ENCODE measurements at regions not wholly inside any gene's neighbourhood (a gene's known extent, or its start where the extent isn't known, plus 50 kb on each side); places are given as distances from the start of the nearest gene placed in this dataset.

- DNase-seq (ENCODE audit: low spot score), result no peak
These were observed 347.7 kb upstream of the POU3F1 start for GRCh38 chr1:38394303-38394702.

GRCh38 chr1:38392861-38393260, 346.3 kb upstream of the POU3F1 start:
- DNase-seq (ENCODE audit: low spot score), result no peak

- no peak for DNase-seq (ENCODE audit: low spot score)
These were observed 334.7 kb upstream of the POU3F1 start for GRCh38 chr1:38381256-38381655.

GRCh38 chr1:38376577-38376976, 330.0 kb upstream of the POU3F1 start:
- no peak for DNase-seq (ENCODE audit: low spot score)

GRCh38 chr1:38375035-38375434, 328.4 kb upstream of the POU3F1 start:
- DNase-seq (ENCODE audit: low spot score), result no peak

- DNase-seq (ENCODE audit: low spot score), result no peak
These were observed 324.9 kb upstream of the POU3F1 start for GRCh38 chr1:38371505-38371844.

- DNase-seq (ENCODE audit: low spot score), result no peak
These were observed 324.3 kb upstream of the POU3F1 start for GRCh38 chr1:38370716-38371504.

GRCh38 chr1:38365242-38365641, 318.6 kb upstream of the POU3F1 start:
- no peak for DNase-seq (ENCODE audit: low spot score)

GRCh38 chr1:38361566-38361965, 315.0 kb upstream of the POU3F1 start:
- DNase-seq (ENCODE audit: low spot score), result peak; percentile 62

- no peak for DNase-seq (ENCODE audit: low spot score)
These were observed 314.2 kb upstream of the POU3F1 start for GRCh38 chr1:38360807-38361206.

- no peak for DNase-seq (ENCODE audit: low spot score)
These were observed 307.4 kb upstream of the POU3F1 start for GRCh38 chr1:38353956-38354355.

- DNase-seq (ENCODE audit: low spot score), result no peak
These were observed 306.3 kb upstream of the POU3F1 start for GRCh38 chr1:38352869-38353268.

GRCh38 chr1:38347446-38348175, 301.0 kb upstream of the POU3F1 start:
- DNase-seq (ENCODE audit: low spot score), result no peak

- no peak for DNase-seq (ENCODE audit: low spot score)
These were observed 298.1 kb upstream of the POU3F1 start for GRCh38 chr1:38344716-38345115.

GRCh38 chr1:38341694-38342093, 295.1 kb upstream of the POU3F1 start:
- DNase-seq (ENCODE audit: low spot score), result no peak

GRCh38 chr1:38340409-38340808, 293.8 kb upstream of the POU3F1 start:
- DNase-seq (ENCODE audit: low spot score), result no peak

- DNase-seq (ENCODE audit: low spot score), result no peak
These were observed 291.1 kb upstream of the POU3F1 start for GRCh38 chr1:38337711-38338110.

- no peak for DNase-seq (ENCODE audit: low spot score)
These were observed 290.4 kb upstream of the POU3F1 start for GRCh38 chr1:38336961-38337360.

GRCh38 chr1:38336301-38336923, 289.8 kb upstream of the POU3F1 start:
- DNase-seq (ENCODE audit: low spot score), result no peak

- DNase-seq (ENCODE audit: low spot score), result no peak
These were observed 288.5 kb upstream of the POU3F1 start for GRCh38 chr1:38334930-38335592.

GRCh38 chr1:38332649-38333310, 286.2 kb upstream of the POU3F1 start:
- no peak for DNase-seq (ENCODE audit: low spot score)
